LoVo (cell line): ENCODE measurements at regions not wholly inside any gene's neighbourhood (a gene's known extent, or its start where the extent isn't known, plus 50 kb on each side); places are given as distances from the start of the nearest gene placed in this dataset.
"Not testable (repeated sequence)": the region's sequence is repeated elsewhere in the genome, so short reads cannot be mapped to it uniquely, and the experiment has no call there.

Experiments used
- DNase-seq: peaks from one replicate; pipeline ENCODE4 v3.0.0-alpha.2; 2016; ENCODE audit warnings: low spot score

- DNase-seq: no peak
Measured at GRCh38 chr6:66264376-66264775, 557.4 kb upstream of the EYS start.

DNA sequence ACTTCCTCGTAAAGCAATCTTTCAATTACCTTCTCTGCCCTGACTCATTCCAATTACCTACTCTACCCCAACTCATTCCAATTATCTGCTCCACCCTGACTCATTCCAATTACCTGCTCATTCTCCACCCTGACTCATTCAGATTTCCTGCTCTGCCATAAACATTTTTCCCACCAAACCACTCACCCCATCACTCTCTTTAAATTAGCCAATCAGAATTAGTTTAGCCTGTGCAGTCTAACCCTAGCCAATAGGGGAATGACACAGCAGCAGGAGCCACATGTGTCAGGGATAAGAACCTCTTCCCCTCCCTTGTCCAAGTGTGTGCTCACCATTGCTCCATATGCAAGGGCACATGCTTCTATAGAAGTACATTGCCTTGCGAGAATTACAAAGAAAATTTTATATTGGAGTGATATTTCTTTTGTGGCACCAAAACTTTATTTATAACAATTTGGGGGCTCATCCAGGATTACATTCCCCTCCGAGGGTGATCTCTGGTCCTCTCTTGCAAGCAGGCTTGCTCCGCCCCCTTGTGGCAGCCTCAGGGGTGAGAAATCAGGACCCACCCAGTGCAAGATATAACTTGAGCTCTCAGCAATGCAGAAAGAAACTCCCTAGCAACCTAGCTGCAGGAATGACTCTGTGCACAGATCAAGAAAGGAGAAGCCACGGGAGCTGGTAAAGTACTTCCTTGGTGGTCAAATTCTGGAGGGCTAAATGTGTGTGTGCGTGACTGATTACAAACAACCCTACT, 551.9 kb upstream of the EYS start:
- DNase-seq: not testable (repeated sequence)

GRCh38 chr6:66245231-66245630, 538.2 kb upstream of the EYS start:
- no peak for DNase-seq

GRCh38 chr6:66238851-66239250, 531.8 kb upstream of the EYS start:
- DNase-seq: no peak

DNA sequence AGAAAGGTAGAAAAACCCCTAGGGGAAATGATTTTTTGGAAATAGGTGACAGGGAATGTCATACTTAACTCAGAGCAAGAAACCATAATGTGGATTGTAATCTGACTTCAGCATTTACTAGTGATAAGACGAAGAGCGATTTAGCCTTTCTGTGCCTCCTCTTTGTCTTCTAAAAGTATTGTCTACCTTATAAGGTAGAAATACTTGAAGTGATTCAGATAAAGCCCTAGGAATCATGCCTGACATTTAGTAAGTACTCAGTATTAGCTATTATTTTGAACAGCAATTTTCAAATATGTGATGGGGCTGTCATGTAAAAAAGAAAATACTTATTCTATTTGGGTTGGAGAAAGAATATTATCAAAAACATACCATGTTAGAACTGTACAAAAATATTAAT, 525.9 kb upstream of the EYS start:
- DNase-seq: no peak

DNA sequence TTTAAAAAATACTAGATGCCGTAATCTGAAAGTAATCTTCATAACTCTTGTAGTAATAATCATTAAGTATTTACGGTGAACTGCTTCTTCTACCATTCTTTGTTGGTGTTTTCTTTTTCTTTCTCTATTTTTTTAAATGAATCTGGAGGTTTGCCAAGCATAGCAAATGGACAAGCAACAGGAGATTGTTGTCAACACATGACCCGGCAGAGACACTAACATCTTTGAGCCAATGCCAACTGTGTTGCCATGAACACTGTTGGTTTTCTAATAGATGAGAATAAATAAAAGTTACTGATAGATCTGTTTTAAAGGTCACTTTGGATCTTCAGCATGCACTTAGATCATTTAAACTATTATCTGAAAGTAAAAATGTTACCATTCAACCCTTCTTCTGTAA, 523.6 kb upstream of the EYS start:
- DNase-seq: no peak

DNA sequence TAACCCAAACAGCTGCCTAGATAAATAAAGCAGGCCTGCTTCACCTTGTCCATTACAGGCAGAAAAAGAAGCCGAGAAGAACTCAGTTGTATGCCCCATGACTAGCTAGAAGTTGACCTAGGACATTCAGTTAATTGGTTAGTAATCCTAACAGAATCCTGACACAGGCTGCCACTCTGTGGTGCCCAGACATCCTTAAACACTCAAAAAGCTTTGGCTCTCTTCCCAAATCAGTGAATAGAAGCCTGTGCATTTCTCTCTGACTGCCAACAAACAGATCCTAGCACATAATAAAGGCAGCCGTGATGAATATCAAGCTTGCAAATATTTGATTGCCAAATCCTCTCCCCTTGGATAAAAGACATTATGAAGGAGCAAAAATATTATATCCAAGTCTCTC, 519.1 kb upstream of the EYS start:
- no peak for DNase-seq

GRCh38 chr6:66210964-66211363, 503.9 kb upstream of the EYS start:
- DNase-seq: no peak

DNA sequence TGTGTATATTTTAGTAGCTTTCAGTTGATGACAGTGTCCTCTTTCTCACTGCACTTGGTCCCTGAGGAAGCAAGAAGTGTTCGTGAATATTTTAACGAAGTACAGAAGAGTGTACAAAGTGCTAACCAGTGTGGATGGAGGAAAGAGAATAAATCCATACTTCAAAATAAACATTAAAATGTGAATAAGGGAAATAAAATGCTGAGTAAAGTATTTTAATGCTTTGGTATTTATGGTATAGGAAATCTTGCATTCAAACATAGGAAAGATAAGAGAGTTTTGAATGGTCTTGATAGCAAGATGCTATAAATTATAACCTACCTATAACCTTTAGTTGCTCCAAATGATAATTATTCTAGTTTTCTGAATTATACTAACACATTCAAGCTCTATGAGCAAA, 493.4 kb upstream of the EYS start:
- DNase-seq: no peak

DNA sequence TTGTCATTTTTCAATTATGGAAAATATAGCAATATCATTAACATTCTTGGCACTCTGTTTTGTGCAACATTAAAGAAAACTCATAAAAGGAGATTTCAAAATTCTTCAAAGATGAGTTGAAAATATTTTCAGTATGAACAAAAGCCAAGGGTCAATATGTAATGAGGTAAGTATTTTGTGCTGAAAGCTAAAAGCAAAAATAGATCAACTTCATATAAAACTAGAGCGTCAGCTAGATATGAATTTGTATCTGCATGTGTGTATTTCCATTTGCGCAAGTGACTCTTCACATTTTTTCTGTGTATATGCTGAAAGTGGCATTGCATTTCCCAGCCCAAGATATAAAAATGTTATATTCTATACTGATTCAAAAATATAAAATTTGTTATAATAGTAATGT, 492.1 kb upstream of the EYS start:
- DNase-seq: no peak

- no peak for DNase-seq
Measured at GRCh38 chr6:66198062-66198624, 491.1 kb upstream of the EYS start.

GRCh38 chr6:66190858-66191257, 483.8 kb upstream of the EYS start:
- DNase-seq: no peak

DNA sequence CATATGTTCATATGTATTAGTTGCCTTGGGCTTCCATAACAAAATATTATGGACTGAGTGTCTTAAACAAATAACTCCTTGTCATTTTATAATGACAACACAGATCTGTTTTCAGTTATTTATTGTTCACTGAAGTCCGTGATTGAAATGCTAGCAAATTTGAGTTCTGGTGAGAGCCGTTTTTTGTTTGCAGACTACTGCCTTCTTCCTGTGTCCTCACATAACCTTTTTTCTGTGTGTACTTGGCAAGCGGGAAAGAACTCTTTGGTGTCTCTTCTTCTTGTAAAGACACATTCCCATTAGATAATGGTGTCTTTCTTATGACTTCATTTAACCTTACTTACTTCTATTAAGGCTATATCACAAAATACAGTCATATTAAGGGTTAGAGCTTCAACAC, 482.9 kb upstream of the EYS start:
- DNase-seq: no peak

DNA sequence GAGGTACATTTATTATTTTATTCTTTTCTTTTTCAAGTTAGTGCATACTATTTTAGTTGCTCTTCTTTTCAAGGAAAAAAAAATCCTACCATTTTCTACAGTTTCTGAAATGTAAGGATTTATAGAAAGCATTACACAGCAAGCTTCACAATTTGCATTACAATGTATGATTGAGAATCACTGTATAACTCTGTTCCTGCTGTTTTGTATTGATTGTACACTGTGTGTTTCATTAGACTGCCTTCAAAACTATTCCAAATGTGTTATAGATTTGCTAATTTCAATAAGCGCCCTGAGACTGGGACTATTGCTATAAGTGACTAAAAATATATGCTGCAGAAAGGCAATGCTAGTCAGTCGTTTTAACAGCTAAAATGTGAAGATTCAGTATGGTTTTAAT, 479.7 kb upstream of the EYS start:
- no peak for DNase-seq

GRCh38 chr6:66184091-66184490, 477.1 kb upstream of the EYS start:
- no peak for DNase-seq

DNA sequence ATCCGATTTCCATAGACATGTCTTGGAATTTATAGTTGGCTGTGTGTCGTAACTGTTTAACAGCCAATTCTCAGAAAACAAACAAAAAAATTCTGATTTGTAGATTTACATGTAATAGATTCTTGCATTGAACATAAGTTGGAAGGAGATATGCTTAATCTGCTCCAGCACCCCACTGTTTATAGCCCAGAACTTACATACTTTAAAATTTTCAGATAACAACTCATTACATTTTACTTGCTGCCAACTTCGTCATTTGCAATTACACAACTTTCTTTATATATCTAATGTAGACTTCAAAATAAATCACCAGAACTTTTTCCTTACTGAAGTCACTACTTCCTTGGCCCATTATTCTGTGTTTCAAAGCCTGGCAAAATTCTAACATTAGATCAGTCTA, 472.3 kb upstream of the EYS start:
- no peak for DNase-seq

DNA sequence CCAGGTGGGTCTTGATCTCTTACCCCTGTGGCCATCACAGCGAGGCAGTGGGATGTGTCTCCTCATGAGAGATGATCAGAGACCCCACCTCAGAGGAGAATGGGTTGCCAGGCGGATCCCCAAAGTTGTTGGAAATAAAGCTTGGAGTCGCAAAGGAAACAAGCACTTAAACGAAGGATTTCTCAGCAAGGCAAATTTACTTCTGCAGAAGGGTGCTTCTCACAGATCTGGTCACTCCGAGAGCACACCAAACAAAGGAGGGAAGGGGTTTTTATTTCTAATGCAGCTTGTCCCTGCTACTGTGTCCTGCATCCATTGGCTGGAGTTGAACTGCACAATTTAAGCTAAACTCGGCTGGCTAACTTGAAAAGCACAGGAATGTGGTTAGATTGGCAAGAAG, 466.6 kb upstream of the EYS start:
- DNase-seq: no peak

DNA sequence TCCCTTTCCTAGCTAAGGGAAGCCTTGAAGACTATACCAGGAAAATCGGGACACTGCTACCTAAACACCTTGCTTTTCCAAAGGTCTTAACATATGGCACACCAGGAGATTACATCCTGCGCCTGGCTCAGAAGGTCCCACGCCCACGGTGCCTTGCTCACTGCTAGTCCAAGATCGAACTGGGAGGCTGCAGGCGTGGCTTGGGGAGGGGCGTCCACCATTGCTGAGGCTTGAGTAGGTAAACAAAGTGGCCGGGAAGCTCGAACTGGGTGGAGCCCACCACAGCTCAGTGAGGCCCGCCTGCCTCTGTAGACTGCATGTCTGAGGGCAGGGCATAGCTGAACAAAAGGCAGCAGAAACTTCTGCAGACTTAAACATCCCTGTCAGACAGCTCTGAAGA, 459.7 kb upstream of the EYS start:
- not testable (repeated sequence) for DNase-seq

DNA sequence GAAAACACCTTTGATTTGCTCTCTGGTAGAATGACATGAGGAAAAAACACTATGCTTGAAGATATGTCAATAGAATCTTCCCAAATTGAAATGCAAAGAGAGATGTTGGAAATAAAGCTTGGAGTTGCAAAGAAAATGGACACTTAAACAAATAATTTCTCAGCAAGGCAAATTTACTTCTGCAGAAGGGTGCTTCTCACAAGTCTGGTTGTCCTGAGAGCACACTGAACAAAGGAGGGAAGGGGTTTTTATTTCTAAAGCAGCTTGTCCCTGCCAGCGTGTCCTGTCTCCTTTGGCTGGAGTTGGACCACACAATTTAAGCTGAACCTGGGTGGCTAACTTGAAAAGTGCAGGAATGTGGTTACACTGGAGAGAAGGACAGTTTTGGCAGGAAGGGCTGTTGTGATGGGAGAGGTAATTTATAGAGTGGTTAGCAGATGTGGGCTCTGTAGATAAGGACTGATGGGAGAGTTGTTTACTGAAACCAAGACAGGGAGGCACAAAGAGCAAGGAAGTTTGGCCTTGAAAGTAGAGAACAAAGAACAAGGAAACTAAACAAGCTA, 454.6 kb upstream of the EYS start:
- DNase-seq: no peak

- no peak for DNase-seq
Measured at GRCh38 chr6:66159937-66160336, 452.9 kb upstream of the EYS start.

- DNase-seq: no peak
Measured at GRCh38 chr6:66153247-66153646, 446.2 kb upstream of the EYS start.

DNA sequence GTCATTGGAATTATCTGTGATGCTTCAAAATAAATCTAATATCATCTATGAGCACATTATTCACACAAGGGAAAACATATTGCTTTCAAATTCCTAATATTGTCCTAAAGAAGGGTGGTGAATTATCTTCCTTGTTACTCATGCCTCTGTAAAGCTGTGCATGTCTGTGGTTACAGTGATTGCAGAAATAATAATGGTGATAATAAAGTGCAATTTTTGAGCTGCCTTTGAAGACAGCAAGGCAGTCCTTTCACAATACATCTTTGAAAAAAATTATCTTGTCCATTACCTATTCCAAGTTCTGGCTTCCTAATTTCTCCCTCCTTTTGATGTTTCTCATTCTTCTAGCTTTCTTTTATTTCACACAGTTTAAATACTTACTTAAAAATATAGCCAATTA, 442.1 kb upstream of the EYS start:
- DNase-seq: no peak

- DNase-seq: no peak
Measured at GRCh38 chr6:66145867-66146266, 438.8 kb upstream of the EYS start.

DNA sequence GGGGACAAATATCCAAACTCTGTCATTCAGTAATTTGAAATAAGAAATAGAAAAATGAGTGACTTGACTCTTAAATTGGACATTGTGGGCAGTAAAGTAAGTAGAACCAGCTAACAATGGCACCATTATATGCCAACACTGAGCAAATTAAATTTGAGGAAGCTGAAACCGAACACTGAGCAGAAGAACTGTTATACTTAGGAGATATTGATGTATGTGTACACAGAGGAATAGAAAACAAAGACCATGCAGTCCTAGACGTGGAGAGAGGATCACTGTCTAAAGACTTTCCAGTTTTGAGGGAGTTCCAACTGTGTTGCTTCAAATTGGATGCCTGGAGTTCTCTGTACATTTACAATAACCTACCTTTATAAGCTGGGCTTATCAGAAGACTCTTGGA, 427.0 kb upstream of the EYS start:
- DNase-seq: no peak
